HL-60 (cell line): ENCODE measurements at regions not wholly inside any gene's neighbourhood (a gene's known extent, or its start where the extent isn't known, plus 50 kb on each side); places are given as distances from the start of the nearest gene placed in this dataset.

Experiments used
- CTCF ChIP-seq: IDR thresholded peaks from one replicate; pipeline ENCODE4 v1.5.1; 2011; ENCODE audit warnings: low read length, control low read depth, inconsistent platforms; ENCODE audit not compliant: insufficient read depth
- POLR2AphosphoS5 ChIP-seq: IDR thresholded peaks from 2 replicates; pipeline ENCODE4 v1.6.1; 2012; ENCODE audit warnings: low read depth
- REST ChIP-seq: IDR thresholded peaks from 2 replicates; pipeline ENCODE4 v1.6.1; 2012; ENCODE audit warnings: low read depth; ENCODE audit not compliant: insufficient replicate concordance

GRCh38 chr13:31653730-31654129 is 85.6 kb upstream of the RXFP2 start:
- TF ChIP-seq CTCF (no peak), POLR2AphosphoS5 (no peak), REST (no peak)
